SK-N-SH treated with all-trans-retinoic acid at 6 μM for 48 hours (cell line): ENCODE measurements at regions not wholly inside any gene's neighbourhood (a gene's known extent, or its start where the extent isn't known, plus 50 kb on each side); places are given as distances from the start of the nearest gene placed in this dataset.

Experiments used
- ATAC-seq: fragments of 200-7000 bp; cut with Tn5 transposase; 3 replicates; pipeline ENCODE4 v1.9.1; 2020; ENCODE audit warnings: mild to moderate bottlenecking, moderate library complexity
- ARNTL ChIP-seq: fragments of 450-650 bp; formaldehyde crosslinking; IDR thresholded peaks from 2 replicates; pipeline ENCODE4 v1.5.0; 2020; ENCODE audit warnings: low read depth, mild to moderate bottlenecking, moderate library complexity, borderline replicate concordance
- BACH2 ChIP-seq: fragments of 250-450 bp; sonication (Bioruptor Pico); IDR thresholded peaks from 2 replicates; pipeline ENCODE4 v1.9.0; 2021; ENCODE audit warnings: mild to moderate bottlenecking, borderline replicate concordance
- CREB5 ChIP-seq: fragments of 250-450 bp; sonication (Bioruptor Pico); IDR thresholded peaks from 2 replicates; pipeline ENCODE4 v1.5.1; 2020; ENCODE audit warnings: low read depth, mild to moderate bottlenecking, moderate library complexity
- CSDC2 ChIP-seq: fragments of 250-450 bp; sonication (Bioruptor Pico); IDR thresholded peaks from 2 replicates; pipeline ENCODE4 v1.5.0; 2020; ENCODE audit warnings: mild to moderate bottlenecking, moderate library complexity
- CSRNP3 ChIP-seq: fragments of 250-450 bp; sonication (Bioruptor Pico); IDR thresholded peaks from 2 replicates; pipeline ENCODE4 v1.5.1; 2021; ENCODE audit warnings: mild to moderate bottlenecking, moderate library complexity
- ESRRG ChIP-seq: fragments of 250-450 bp; sonication (Bioruptor Pico); IDR thresholded peaks from 2 replicates; pipeline ENCODE4 v1.6.1; 2021; ENCODE audit warnings: mild to moderate bottlenecking
- GLIS3 ChIP-seq: fragments of 250-450 bp; sonication (Bioruptor Pico); IDR thresholded peaks from 2 replicates; pipeline ENCODE4 v1.5.0; 2020; ENCODE audit warnings: mild to moderate bottlenecking, moderate library complexity
- ISL1 ChIP-seq: fragments of 250-450 bp; sonication (Bioruptor Pico); IDR thresholded peaks from 2 replicates; pipeline ENCODE4 v2.1.2; 2022; ENCODE audit warnings: mild to moderate bottlenecking, moderate library complexity
- OSR1 ChIP-seq: fragments of 250-450 bp; sonication (Bioruptor Pico); IDR thresholded peaks from 2 replicates; pipeline ENCODE4 v1.8.0; 2022; ENCODE audit warnings: moderate library complexity, mild to moderate bottlenecking, inconsistent platforms
- PATZ1 ChIP-seq: fragments of 250-450 bp; sonication (Bioruptor Pico); IDR thresholded peaks from 2 replicates; pipeline ENCODE4 v1.8.0; 2020; ENCODE audit warnings: mild to moderate bottlenecking, moderate library complexity, borderline replicate concordance
- POU6F1 ChIP-seq: fragments of 250-450 bp; sonication (Bioruptor Pico); IDR thresholded peaks from 2 replicates; pipeline ENCODE4 v1.8.0; 2021; ENCODE audit warnings: low read depth, mild to moderate bottlenecking, moderate library complexity, borderline replicate concordance
- PPARA ChIP-seq: fragments of 250-450 bp; sonication (Bioruptor Pico); IDR thresholded peaks from 2 replicates; pipeline ENCODE4 v1.5.0; 2020; ENCODE audit warnings: mild to moderate bottlenecking, borderline replicate concordance
- RARB ChIP-seq: fragments of 250-450 bp; sonication (Bioruptor Pico); IDR thresholded peaks from 2 replicates; pipeline ENCODE4 v1.8.0; 2021; ENCODE audit warnings: mild to moderate bottlenecking, moderate library complexity
- SNAI2 ChIP-seq: fragments of 250-450 bp; sonication (Bioruptor Pico); IDR thresholded peaks from 2 replicates; pipeline ENCODE4 v1.5.0; 2020; ENCODE audit warnings: mild to moderate bottlenecking, moderate library complexity
- TCF4 ChIP-seq: fragments of 250-450 bp; sonication (Bioruptor Pico); IDR thresholded peaks from 2 replicates; pipeline ENCODE4 v1.8.0; 2021; ENCODE audit warnings: mild to moderate bottlenecking, moderate library complexity, borderline replicate concordance
- TOX ChIP-seq: fragments of 250-450 bp; sonication (Bioruptor Pico); IDR thresholded peaks from 2 replicates; pipeline ENCODE4 v1.8.0; 2021; ENCODE audit warnings: mild to moderate bottlenecking, moderate library complexity, borderline replicate concordance
- TSHZ2 ChIP-seq: fragments of 250-450 bp; sonication (Bioruptor Pico); IDR thresholded peaks from 2 replicates; pipeline ENCODE4 v1.5.0; 2020; ENCODE audit warnings: mild to moderate bottlenecking, moderate library complexity
- ZC3H10 ChIP-seq: fragments of 250-450 bp; sonication (Bioruptor Pico); IDR thresholded peaks from 2 replicates; pipeline ENCODE4 v1.5.1; 2021; ENCODE audit warnings: mild to moderate bottlenecking, moderate library complexity
- ZFP3 ChIP-seq: fragments of 250-450 bp; sonication (Bioruptor Pico); IDR thresholded peaks from 2 replicates; pipeline ENCODE4 v1.5.0; 2020; ENCODE audit warnings: mild to moderate bottlenecking, moderate library complexity
- ZFP30 ChIP-seq: fragments of 450-650 bp; formaldehyde crosslinking; IDR thresholded peaks from 2 replicates; pipeline ENCODE4 v1.5.0; 2022; ENCODE audit warnings: mild to moderate bottlenecking, moderate library complexity
- ZNF565 ChIP-seq: fragments of 450-650 bp; formaldehyde crosslinking; conservative IDR thresholded peaks from 2 replicates; pipeline ENCODE4 v1.5.0; 2020; ENCODE audit warnings: low read depth, mild to moderate bottlenecking, moderate library complexity
- ZNF70 ChIP-seq: fragments of 450-650 bp; formaldehyde crosslinking; IDR thresholded peaks from 2 replicates; pipeline ENCODE4 v1.5.0; 2020; ENCODE audit warnings: mild to moderate bottlenecking, moderate library complexity
- ZNF8 ChIP-seq: fragments of 450-650 bp; formaldehyde crosslinking; IDR thresholded peaks from 2 replicates; pipeline ENCODE4 v1.5.0; 2020; ENCODE audit warnings: mild to moderate bottlenecking, moderate library complexity

GRCh38 chr4:177975315-177975987 is 533.2 kb upstream of the AGA start:
- no peak for TF ChIP-seq ZFP30
- ATAC-seq: no peak

- no peak for TF ChIP-seq ZNF8 (CRISPR knock-in tag)
- TF ChIP-seq TCF4 (CRISPR knock-in tag): no peak
- TF ChIP-seq, all 23 proteins: peak for 0
- ATAC-seq: no peak
Observed at GRCh38 chr4:177986236-177986635, 544.0 kb upstream of the AGA start.

GRCh38 chr4:177987896-177988295 is 545.7 kb upstream of the AGA start:
- no peak for TF ChIP-seq BACH2
- TF ChIP-seq ZFP30: no peak
- no peak for TF ChIP-seq ZC3H10 (CRISPR knock-in tag)
- no peak for TF ChIP-seq PATZ1 (CRISPR knock-in tag)
- no peak for TF ChIP-seq POU6F1 (CRISPR knock-in tag)
- no peak for TF ChIP-seq PPARA
- TF ChIP-seq ISL1 (CRISPR knock-in tag): no peak
- no peak for TF ChIP-seq ZNF70 (CRISPR knock-in tag)
- no peak for TF ChIP-seq OSR1 (CRISPR knock-in tag)
- TF ChIP-seq CREB5 (CRISPR knock-in tag): no peak
- no peak for TF ChIP-seq ZNF8 (CRISPR knock-in tag)
- no peak for TF ChIP-seq TCF4 (CRISPR knock-in tag)
- no peak for TF ChIP-seq TOX (CRISPR knock-in tag)
- no peak for TF ChIP-seq SNAI2 (CRISPR knock-in tag)
- TF ChIP-seq ZFP3 (CRISPR knock-in tag): no peak
- no peak for TF ChIP-seq ZNF565
- no peak for TF ChIP-seq ESRRG (CRISPR knock-in tag)
- no peak for ATAC-seq

GRCh38 chr4:177989503-177990201 is 547.4 kb upstream of the AGA start:
- no peak for ATAC-seq
- no peak for TF ChIP-seq TCF4 (CRISPR knock-in tag)
- no peak for TF ChIP-seq ZNF8 (CRISPR knock-in tag)
- no peak for TF ChIP-seq GLIS3 (CRISPR knock-in tag)
- TF ChIP-seq PPARA: no peak
- TF ChIP-seq ESRRG (CRISPR knock-in tag): no peak
- TF ChIP-seq TOX (CRISPR knock-in tag): no peak
- no peak for TF ChIP-seq ZNF70 (CRISPR knock-in tag)
- no peak for TF ChIP-seq RARB (CRISPR knock-in tag)
- TF ChIP-seq CSRNP3 (CRISPR knock-in tag): no peak
- no peak for TF ChIP-seq SNAI2 (CRISPR knock-in tag)
- TF ChIP-seq ARNTL (CRISPR knock-in tag): no peak
- TF ChIP-seq OSR1 (CRISPR knock-in tag): no peak
- TF ChIP-seq TSHZ2: no peak
- no peak for TF ChIP-seq ZFP3 (CRISPR knock-in tag)
- no peak for TF ChIP-seq CREB5 (CRISPR knock-in tag)
- TF ChIP-seq POU6F1 (CRISPR knock-in tag): no peak
- TF ChIP-seq ZNF565: no peak
- TF ChIP-seq CSDC2 (CRISPR knock-in tag): no peak
